ENCODE measurements at regions not wholly inside any gene's neighbourhood (a gene's known extent, or its start where the extent isn't known, plus 50 kb on each side); places are given as distances from the start of the nearest gene placed in this dataset.
A peak's percentile ranks its signal among the peaks of the same experiment; 100 is the strongest.

- in situ Hi-C loops (cut with MboI; ENCODE audit: low pct_unique_long_range_greater_than_20kb, low sequenced_read_pairs): no loop called here
- DNase-seq: no peak
Measured at GRCh38 chr10:120744040-120744439, 107.1 kb upstream of the WDR11 start.

DNA sequence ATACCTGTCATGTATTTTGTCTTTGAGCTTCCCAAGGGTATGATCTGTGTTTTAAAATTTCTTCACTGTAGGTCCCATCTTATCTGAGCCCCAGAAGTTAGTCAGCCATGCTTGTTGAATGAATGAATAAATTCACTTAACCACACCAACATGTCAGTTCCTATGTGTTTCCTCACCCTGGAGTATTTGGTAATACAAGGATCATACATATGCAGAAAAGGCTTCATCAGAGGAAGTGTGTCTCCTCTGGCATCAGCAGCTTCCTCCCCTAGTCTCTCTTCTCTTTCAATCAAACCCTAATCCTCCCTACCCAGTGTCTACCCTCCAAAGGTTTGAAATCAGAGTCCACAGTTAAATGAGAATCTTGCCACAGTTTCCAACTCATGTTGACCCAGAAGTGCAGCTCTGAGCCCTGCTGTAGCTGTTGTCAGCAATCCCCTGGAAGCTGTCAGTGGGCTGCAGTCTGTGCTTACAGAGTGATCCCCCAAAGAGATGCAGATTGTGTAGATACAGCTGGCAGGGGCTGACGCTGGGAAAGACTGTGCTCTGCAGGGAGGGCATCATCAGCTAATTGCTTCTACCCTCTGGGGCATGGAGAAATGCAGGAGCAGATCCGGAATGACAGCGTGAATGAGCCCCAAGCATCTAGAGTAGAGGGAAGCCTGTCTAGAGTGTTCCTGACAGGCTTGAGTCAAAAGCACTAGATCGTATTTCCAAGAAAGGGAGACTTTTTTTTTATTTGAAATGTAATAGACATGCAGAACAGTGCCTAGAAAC is 105.0 kb upstream of the WDR11 start:
- in situ Hi-C loops (cut with MboI; ENCODE audit: low pct_unique_long_range_greater_than_20kb, low sequenced_read_pairs): no loop called here
- DNase-seq: no peak

DNA sequence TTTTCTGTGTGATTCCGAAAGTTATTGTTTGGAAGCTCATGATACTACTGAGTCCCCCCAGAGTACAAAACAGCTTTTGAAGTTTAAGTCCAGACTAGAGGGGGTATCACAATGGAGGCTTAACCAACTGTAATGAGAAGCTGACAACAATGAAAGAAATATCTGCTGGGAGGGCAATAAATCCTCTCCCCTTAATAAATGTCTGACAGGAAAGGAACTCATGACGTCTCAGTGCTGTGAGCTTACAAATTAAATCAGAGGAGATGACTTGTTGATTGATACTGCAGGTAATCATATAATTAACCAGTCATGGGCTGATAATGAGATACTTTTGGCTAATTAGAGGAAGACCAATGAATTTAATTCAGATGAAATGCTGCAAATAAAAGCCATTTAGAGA is 102.6 kb upstream of the WDR11 start:
- no peak for DNase-seq
- in situ Hi-C loops (cut with MboI; ENCODE audit: low pct_unique_long_range_greater_than_20kb, low sequenced_read_pairs): no loop called here

GRCh38 chr10:120749072-120749471 is 102.1 kb upstream of the WDR11 start:
- no peak for DNase-seq
- in situ Hi-C loops (cut with MboI; ENCODE audit: low pct_unique_long_range_greater_than_20kb, low sequenced_read_pairs): no loop called here

- in situ Hi-C loops (cut with MboI; ENCODE audit: low pct_unique_long_range_greater_than_20kb, low sequenced_read_pairs): no loop called here
- DNase-seq: peak; percentile 80
Measured at GRCh38 chr10:120749856-120750566, 101.2 kb upstream of the WDR11 start.

DNA sequence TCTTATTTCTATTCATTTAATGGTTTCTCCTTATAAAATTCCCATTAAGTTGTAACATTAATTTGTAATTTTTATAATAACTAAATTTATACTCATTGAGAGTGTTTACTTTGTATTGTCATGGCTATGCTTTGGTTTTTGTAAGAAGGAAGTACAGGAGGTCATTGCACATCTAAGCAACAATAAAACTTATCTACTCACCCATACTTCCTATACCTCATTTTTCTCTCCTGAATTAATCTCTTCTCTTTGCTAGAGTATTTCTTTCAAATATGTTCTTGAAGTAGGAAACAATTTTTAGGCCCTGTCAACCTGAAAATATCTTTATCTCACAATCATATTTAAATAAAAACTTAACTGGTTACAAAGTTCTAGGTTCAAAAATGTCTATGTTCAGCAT is 95.4 kb upstream of the WDR11 start:
- no peak for DNase-seq
- in situ Hi-C loops (cut with MboI; ENCODE audit: low pct_unique_long_range_greater_than_20kb, low sequenced_read_pairs): no loop called here

DNA sequence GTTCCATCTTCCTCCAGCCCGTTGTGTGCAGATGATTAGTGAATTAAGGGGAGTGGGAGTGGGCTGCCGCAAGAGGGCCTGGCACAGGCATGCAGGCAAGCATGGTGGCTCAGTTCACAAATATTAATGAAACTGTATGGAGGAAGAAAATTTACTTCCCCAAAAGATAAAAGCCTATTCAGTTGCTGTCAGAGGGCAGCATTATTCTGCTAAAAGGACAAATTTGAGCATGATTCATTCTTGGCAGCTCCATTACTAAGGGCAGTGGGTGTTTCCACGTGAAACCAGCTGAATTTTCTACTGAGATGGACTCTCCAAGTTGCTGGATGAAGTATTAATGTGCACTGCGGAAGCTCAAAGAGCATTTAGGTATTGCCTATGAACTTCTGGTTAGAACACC is 90.9 kb upstream of the WDR11 start:
- DNase-seq: no peak
- in situ Hi-C loops (cut with MboI; ENCODE audit: low pct_unique_long_range_greater_than_20kb, low sequenced_read_pairs): no loop called here

DNA sequence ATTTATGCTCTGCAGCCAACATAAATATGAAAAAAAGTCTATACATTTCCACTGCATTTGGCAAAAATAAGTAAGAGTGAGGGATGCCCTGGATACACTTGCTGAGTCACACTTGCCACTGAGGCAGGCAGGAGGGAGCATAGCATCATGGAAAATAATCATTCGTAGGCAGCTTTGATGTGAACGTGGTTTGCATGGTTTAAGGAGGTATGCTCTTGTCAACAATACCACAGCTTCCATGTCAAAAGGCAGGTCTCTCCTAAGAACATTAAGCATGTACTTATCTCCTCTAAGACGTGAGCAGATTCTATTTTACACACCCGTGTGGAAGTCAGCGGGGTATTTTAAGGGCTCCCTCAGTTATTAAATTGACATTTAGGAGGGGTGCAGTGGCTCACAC is 89.2 kb upstream of the WDR11 start:
- DNase-seq: no peak
- in situ Hi-C loops (cut with MboI; ENCODE audit: low pct_unique_long_range_greater_than_20kb, low sequenced_read_pairs): no loop called here

GRCh38 chr10:120765226-120765803 is 85.8 kb upstream of the WDR11 start:
- in situ Hi-C loops (cut with MboI; ENCODE audit: low pct_unique_long_range_greater_than_20kb, low sequenced_read_pairs): no loop called here
- DNase-seq: no peak

- DNase-seq: no peak
- in situ Hi-C loops (cut with MboI; ENCODE audit: low pct_unique_long_range_greater_than_20kb, low sequenced_read_pairs): no loop called here
Measured at GRCh38 chr10:120768227-120768626, 82.9 kb upstream of the WDR11 start.

GRCh38 chr10:120770496-120770895 is 80.7 kb upstream of the WDR11 start:
- DNase-seq: no peak
- in situ Hi-C loops (cut with MboI; ENCODE audit: low pct_unique_long_range_greater_than_20kb, low sequenced_read_pairs): no loop called here

DNA sequence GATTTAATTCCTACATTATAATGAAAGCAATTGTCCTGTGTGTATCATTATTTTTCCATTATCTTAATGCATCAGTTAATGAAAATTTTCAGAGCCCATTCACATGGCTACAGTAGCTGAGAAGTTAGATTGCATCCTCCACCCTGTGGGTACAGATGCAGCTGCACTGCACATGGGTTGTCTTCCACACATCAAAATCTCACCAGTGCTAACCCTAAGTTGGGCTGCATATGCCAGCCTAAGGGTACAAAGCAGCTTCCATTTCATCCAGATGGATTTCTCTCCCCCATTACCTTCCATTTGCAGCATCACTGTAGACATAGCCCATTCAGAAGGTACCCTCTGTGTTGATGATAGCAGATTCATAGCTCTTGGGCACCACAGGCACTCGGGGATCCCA is 74.7 kb upstream of the WDR11 start:
- DNase-seq: no peak
- in situ Hi-C loops (cut with MboI; ENCODE audit: low pct_unique_long_range_greater_than_20kb, low sequenced_read_pairs): no loop called here

DNA sequence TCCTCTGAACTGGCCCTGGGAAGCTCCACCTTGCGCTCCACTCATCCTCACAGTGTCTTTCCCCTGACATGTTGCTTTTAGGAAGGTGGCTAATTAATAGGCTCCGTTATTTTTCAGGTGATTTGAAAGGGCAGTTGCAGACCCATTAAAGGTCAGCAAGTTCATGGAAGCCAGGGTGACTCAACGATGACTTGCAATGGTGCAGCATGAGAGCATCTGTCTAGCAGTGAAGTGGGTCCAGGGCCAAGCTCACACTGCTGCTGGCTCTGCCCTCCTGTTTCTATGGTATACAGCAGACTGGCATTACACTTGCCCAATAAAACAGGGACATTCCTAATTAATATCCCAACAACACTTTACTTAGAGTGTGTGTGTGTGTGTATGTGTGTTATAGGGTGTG is 68.8 kb upstream of the WDR11 start:
- no peak for DNase-seq
- in situ Hi-C loops (cut with MboI; ENCODE audit: low pct_unique_long_range_greater_than_20kb, low sequenced_read_pairs): no loop called here

DNA sequence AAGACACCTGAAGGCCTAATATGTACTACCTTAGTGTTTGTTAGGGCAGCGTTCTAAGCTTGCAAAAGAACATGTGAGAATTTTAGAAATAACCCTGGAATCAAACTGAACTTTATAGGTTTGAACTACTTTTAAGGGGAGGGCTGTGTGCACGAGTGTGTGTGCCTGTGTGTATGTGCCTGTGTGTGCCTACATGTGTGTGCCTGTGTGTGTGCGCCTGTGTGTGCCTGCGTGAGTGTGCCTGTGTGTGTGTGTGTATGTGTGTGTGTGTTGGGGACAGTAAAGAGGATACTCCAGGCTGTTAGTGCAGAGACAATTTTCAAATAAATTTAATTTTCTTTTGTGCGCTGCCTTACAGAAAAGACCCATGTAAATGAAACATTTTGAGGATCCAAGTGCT is 68.1 kb upstream of the WDR11 start:
- in situ Hi-C loops (cut with MboI; ENCODE audit: low pct_unique_long_range_greater_than_20kb, low sequenced_read_pairs): no loop called here

DNA sequence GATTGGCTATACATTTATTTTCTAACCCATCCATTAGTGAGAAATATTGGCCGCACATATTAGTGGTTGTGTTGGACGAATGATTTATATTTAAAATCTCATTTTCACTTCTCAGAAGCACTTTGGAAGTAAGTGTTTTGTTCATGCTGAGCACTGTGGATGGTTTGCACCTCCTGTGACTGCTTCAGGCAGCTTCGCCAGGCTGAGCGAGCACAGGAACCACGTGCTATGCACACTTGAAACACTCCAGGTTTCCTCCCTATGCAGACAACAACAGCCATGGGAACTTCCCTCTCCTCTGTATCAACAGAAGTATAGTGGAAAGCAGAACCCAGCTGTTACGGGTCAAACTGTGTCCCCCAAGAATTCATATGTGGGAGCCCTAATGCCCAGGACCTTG is 67.3 kb upstream of the WDR11 start:
- in situ Hi-C loops (cut with MboI; ENCODE audit: low pct_unique_long_range_greater_than_20kb, low sequenced_read_pairs): no loop called here
- no peak for DNase-seq

More for the DNA sequence above, 68.1 kb upstream of the WDR11 start:
- no peak for DNase-seq

- in situ Hi-C loops (cut with MboI; ENCODE audit: low pct_unique_long_range_greater_than_20kb, low sequenced_read_pairs): no loop called here
- no peak for DNase-seq
Measured at GRCh38 chr10:120788771-120789170, 62.4 kb upstream of the WDR11 start.

DNA sequence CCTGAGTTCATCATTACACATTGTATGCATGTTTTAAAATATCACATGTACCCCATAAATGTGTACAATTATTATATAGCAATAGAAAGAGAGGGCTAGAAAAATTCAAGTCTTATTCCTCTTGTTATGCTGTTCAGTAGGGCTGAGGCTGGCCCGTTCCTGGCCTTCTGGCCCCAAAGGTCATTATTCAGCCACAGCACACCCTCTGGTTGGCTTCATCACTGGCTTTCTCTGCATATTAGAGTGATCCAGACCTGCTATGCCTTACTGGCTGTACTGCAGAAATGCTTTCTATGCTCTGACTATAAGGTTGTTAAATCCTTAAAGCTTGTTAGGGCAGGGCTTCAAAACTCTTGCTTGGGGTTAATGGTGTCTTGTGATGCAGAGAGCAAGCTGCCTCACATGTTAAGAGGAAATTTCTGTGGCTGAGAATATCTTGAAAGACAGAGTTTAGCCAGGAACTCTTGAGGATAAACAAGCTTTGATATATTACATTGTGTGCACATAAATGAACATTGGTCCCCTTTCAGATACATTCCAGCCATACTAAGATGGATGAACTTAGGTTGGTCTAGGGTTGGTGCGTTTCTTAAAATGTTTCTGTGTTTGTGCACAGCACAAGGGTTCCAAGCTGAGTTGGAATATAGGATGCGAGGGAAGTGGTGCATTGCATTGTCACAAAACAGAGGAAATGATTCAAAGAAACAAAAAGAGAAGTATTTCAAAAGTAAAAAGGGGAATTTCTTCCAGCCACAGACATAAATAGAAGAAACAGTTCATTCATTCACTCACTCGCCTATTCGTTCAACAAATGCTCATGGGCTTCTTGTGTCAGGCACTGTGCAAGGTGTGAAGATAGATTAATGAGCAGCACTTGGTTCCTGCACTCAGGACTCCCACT is 61.6 kb upstream of the WDR11 start:
- no peak for DNase-seq
- in situ Hi-C loops (cut with MboI; ENCODE audit: low pct_unique_long_range_greater_than_20kb, low sequenced_read_pairs): no loop called here

DNA sequence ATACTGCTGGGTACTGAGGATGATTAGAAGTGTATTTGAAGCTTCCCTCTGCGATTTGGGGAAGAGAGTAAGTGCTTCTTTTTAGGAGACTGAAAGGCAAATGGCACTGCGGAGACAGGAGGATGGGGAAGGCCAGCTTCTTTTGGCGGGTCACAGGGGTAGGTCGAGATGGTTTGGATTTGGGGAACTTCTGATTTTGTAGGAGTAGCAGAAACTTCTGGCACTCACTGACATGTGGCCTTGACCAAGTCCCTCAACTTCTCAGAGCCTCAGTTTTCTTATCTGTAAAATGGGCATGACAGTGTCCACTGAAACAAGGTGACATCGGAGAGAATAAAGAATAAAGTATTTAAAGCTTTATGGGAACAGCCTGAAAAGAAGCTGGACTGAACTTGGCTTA is 59.8 kb upstream of the WDR11 start:
- in situ Hi-C loops (cut with MboI; ENCODE audit: low pct_unique_long_range_greater_than_20kb, low sequenced_read_pairs): no loop called here
- DNase-seq: no peak

- DNase-seq: no peak
- in situ Hi-C loops (cut with MboI; ENCODE audit: low pct_unique_long_range_greater_than_20kb, low sequenced_read_pairs): no loop called here
Measured at GRCh38 chr10:120793088-120793487, 58.1 kb upstream of the WDR11 start.

GRCh38 chr10:120794390-120794789 is 56.8 kb upstream of the WDR11 start:
- in situ Hi-C loops (cut with MboI; ENCODE audit: low pct_unique_long_range_greater_than_20kb, low sequenced_read_pairs): no loop called here
- no peak for DNase-seq

Data from KBM-7 (cell line).